ENCODE measurements at regions not wholly inside any gene's neighbourhood (a gene's known extent, or its start where the extent isn't known, plus 50 kb on each side); places are given as distances from the start of the nearest gene placed in this dataset.

DNA sequence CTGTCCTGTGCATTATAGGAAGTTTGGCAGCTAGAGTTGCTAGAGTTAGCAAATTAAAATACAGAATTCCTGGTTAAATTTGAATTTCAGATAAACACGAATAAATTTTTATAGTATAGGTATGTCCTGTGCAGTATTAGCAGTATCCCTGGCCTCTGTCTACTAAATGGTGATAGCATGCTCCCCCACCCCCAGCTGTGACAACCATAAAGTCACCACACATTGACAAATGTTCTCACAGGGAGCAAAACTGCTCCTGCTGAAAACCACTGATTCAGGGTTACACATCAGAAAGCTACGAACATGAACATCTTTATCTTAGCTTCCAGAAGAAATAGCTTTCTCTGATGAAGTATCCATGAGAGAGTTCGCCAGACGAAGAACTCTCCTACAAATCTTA is 91.8 kb upstream of the CCDC112 start:
- intact Hi-C loops (cut with micrococcal nuclease; ENCODE audit: unreplicated experiment): loop anchor here (10.0 kb wide), 1 partner anchor 197 kb away; no protein-coding TSS in a partner anchor
- Histone ChIP-seq H3K27ac (ENCODE audit: low read depth, low read length, poor library complexity, severe bottlenecking) (no peak overlapping the region), H3K9me3 (ENCODE audit: low read length) (no peaks in the 10 kb centered on the region), H3K4me2 (ENCODE audit: low read length) (no peak overlapping the region), H4K20me1 (ENCODE audit: insufficient read depth, low read length) (no peaks in the 10 kb centered on the region), H3K79me2 (ENCODE audit: insufficient read depth, low read depth, low read length) (no peaks in the 10 kb centered on the region), H3K9me2 (ENCODE audit: insufficient read depth, low read length) (no peaks in the 10 kb centered on the region), H3K36me3 (ENCODE audit: insufficient read depth, low read length) (no peaks in the 10 kb centered on the region), H3K4me1 (ENCODE audit: insufficient read depth, low read length, poor library complexity, severe bottlenecking) (no peaks in the 10 kb centered on the region), H2AFZ (ENCODE audit: low read length) (no peak overlapping the region), H3K4me3 (ENCODE audit: low read depth, low read length, poor library complexity, severe bottlenecking) (no peak overlapping the region)
- no peak for TF ChIP-seq EZH2phosphoT487 (IDR thresholded peaks at IDR 0.05; ENCODE audit: borderline replicate concordance, low read depth, low read length)
- TF ChIP-seq, protein P1, sequence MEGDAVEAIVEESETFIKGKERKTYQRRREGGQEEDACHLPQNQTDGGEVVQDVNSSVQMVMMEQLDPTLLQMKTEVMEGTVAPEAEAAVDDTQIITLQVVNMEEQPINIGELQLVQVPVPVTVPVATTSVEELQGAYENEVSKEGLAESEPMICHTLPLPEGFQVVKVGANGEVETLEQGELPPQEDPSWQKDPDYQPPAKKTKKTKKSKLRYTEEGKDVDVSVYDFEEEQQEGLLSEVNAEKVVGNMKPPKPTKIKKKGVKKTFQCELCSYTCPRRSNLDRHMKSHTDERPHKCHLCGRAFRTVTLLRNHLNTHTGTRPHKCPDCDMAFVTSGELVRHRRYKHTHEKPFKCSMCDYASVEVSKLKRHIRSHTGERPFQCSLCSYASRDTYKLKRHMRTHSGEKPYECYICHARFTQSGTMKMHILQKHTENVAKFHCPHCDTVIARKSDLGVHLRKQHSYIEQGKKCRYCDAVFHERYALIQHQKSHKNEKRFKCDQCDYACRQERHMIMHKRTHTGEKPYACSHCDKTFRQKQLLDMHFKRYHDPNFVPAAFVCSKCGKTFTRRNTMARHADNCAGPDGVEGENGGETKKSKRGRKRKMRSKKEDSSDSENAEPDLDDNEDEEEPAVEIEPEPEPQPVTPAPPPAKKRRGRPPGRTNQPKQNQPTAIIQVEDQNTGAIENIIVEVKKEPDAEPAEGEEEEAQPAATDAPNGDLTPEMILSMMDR (conservative IDR thresholded peaks at IDR 0.05; ENCODE audit: low read length): no peak
- DNase-seq (ENCODE audit: low spot score): no peak
- POLR2A ChIA-PET: interaction anchor here (0.7 kb wide), 1 partner anchor 919 kb away, joined by 3 read pairs; no protein-coding TSS in a partner anchor
- CTCF ChIA-PET (ENCODE audit: unreplicated experiment): no interaction called here
- BruUV-seq (replicated peaks): no TSS peak

DNA sequence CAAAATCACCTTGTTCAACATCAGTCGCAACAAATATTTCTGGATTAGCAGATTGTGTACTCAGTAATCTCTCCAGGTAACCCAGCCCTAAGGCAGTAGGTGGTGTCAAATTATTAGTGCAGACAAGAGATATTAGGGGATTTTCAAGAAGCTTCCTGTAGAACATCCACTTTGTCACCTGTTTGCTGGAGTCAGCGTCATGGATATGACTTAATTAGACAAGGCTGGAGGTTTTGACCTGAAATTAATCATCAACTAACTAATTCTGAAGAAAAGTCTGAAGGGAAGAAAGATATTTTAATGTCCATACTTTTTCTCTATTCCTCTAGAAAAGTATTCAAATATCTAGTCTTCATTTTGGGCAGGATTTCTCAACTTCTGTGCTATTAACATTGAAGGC is 91.4 kb upstream of the CCDC112 start:
- BruUV-seq (replicated peaks): no TSS peak
- no peak for DNase-seq (ENCODE audit: low spot score)
- ChIA-PET POLR2A (no interaction called here), CTCF (ENCODE audit: unreplicated experiment) (no interaction called here)
- no peak for TF ChIP-seq EZH2phosphoT487 (IDR thresholded peaks at IDR 0.05; ENCODE audit: borderline replicate concordance, low read depth, low read length)
- TF ChIP-seq, protein P1 (conservative IDR thresholded peaks at IDR 0.05; ENCODE audit: low read length): no peak
- H4K20me1 ChIP-seq (ENCODE audit: insufficient read depth, low read length): no peaks in the 10 kb centered on the region
- intact Hi-C loops (cut with micrococcal nuclease; ENCODE audit: unreplicated experiment): loop anchor here (10.0 kb wide), 1 partner anchor 197 kb away; no protein-coding TSS in a partner anchor
- no peak overlapping the region for H2AFZ ChIP-seq (ENCODE audit: low read length)
- H3K4me1 ChIP-seq (ENCODE audit: insufficient read depth, low read length, poor library complexity, severe bottlenecking): no peaks in the 10 kb centered on the region
- H3K36me3 ChIP-seq (ENCODE audit: insufficient read depth, low read length): no peaks in the 10 kb centered on the region
- no peak overlapping the region for H3K4me2 ChIP-seq (ENCODE audit: low read length)
- H3K79me2 ChIP-seq (ENCODE audit: insufficient read depth, low read depth, low read length): no peaks in the 10 kb centered on the region
- no peak overlapping the region for H3K27ac ChIP-seq (ENCODE audit: low read depth, low read length, poor library complexity, severe bottlenecking)
- H3K9me2 ChIP-seq (ENCODE audit: insufficient read depth, low read length): no peaks in the 10 kb centered on the region
- H3K4me3 ChIP-seq (ENCODE audit: low read depth, low read length, poor library complexity, severe bottlenecking): no peak overlapping the region
- no peaks in the 10 kb centered on the region for H3K9me3 ChIP-seq (ENCODE audit: low read length)

DNA sequence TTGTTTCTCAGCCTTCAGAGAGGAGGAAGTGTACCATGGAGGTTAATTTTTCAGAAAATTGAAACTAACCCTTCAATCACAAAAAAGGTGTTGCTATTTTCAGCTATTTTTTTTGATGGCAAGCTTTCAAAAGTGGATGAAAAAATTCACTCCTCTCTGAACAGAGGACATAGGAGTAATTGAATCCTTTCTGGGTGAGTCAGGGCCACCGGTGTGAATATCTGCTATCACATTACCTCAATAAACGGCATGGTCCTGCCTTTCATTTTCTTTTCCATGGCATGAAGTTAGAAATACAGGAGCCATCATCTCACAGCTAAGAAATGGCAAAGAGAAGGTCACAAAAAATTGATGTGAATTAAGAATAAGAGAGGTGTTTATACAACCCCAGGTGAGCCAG is 90.2 kb upstream of the CCDC112 start:
- H4K20me1 ChIP-seq (ENCODE audit: insufficient read depth, low read length): no peaks in the 10 kb centered on the region
- intact Hi-C loops (cut with micrococcal nuclease; ENCODE audit: unreplicated experiment): loop anchor here (10.0 kb wide), 1 partner anchor 198 kb away; no protein-coding TSS in a partner anchor
- no peaks in the 10 kb centered on the region for H3K4me1 ChIP-seq (ENCODE audit: insufficient read depth, low read length, poor library complexity, severe bottlenecking)
- no peak overlapping the region for H3K27ac ChIP-seq (ENCODE audit: low read depth, low read length, poor library complexity, severe bottlenecking)
- no peak for TF ChIP-seq EZH2phosphoT487 (IDR thresholded peaks at IDR 0.05; ENCODE audit: borderline replicate concordance, low read depth, low read length)
- TF ChIP-seq, protein P1 (conservative IDR thresholded peaks at IDR 0.05; ENCODE audit: low read length): no peak
- H3K36me3 ChIP-seq (ENCODE audit: insufficient read depth, low read length): no peaks in the 10 kb centered on the region
- no peak overlapping the region for H3K4me2 ChIP-seq (ENCODE audit: low read length)
- no TSS peak for BruUV-seq (replicated peaks)
- no peak overlapping the region for H3K4me3 ChIP-seq (ENCODE audit: low read depth, low read length, poor library complexity, severe bottlenecking)
- H2AFZ ChIP-seq (ENCODE audit: low read length): no peak overlapping the region
- H3K79me2 ChIP-seq (ENCODE audit: insufficient read depth, low read depth, low read length): no peaks in the 10 kb centered on the region
- CTCF ChIA-PET (ENCODE audit: unreplicated experiment): no interaction called here
- H3K9me2 ChIP-seq (ENCODE audit: insufficient read depth, low read length): no peaks in the 10 kb centered on the region
- DNase-seq (ENCODE audit: low spot score): no peak
- POLR2A ChIA-PET: no interaction called here
- H3K9me3 ChIP-seq (ENCODE audit: low read length): no peaks in the 10 kb centered on the region
